Mesothelial cell of epicardium (in vitro differentiated cells): ENCODE measurements at regions not wholly inside any gene's neighbourhood (a gene's known extent, or its start where the extent isn't known, plus 50 kb on each side); places are given as distances from the start of the nearest gene placed in this dataset.
"Not testable (repeated sequence)": the region's sequence is repeated elsewhere in the genome, so short reads cannot be mapped to it uniquely, and the experiment has no call there.

Experiments
- DNase-seq, 2 experiments: peaks; one replicate each; pipeline ENCODE4 v3.0.0; 2021; ENCODE audit warnings: low spot score in 2 of 2; ENCODE audit not compliant: unreplicated experiment in 2 of 2
- H3K27ac Mint-ChIP-seq: 2 replicates; pipeline ENCODE4 v1.8.0; 2021; ENCODE audit warnings: mixed read lengths
- H3K27me3 Mint-ChIP-seq: 2 replicates; pipeline ENCODE4 v1.8.0; 2021; ENCODE audit warnings: low read depth, mixed read lengths
- H3K36me3 Mint-ChIP-seq: 2 replicates; pipeline ENCODE4 v1.8.0; 2021; ENCODE audit warnings: mixed read lengths
- H3K4me1 Mint-ChIP-seq: 2 replicates; pipeline ENCODE4 v1.8.0; 2021; ENCODE audit warnings: mixed read lengths
- H3K4me3 Mint-ChIP-seq: 2 replicates; pipeline ENCODE4 v1.8.0; 2021; ENCODE audit warnings: mild to moderate bottlenecking, moderate library complexity, mixed read lengths
- H3K9me3 Mint-ChIP-seq: 2 replicates; pipeline ENCODE4 v1.8.0; 2021; ENCODE audit warnings: mixed read lengths
- TF ChIP-seq, protein P1 (sequence below): fragments of 200-600 bp; sonication (generic); IDR thresholded peaks from one replicate; pipeline ENCODE4 v1.5.0; 2021; ENCODE audit warnings: antibody characterized with exemption; ENCODE audit not compliant: unreplicated experiment

DNA sequence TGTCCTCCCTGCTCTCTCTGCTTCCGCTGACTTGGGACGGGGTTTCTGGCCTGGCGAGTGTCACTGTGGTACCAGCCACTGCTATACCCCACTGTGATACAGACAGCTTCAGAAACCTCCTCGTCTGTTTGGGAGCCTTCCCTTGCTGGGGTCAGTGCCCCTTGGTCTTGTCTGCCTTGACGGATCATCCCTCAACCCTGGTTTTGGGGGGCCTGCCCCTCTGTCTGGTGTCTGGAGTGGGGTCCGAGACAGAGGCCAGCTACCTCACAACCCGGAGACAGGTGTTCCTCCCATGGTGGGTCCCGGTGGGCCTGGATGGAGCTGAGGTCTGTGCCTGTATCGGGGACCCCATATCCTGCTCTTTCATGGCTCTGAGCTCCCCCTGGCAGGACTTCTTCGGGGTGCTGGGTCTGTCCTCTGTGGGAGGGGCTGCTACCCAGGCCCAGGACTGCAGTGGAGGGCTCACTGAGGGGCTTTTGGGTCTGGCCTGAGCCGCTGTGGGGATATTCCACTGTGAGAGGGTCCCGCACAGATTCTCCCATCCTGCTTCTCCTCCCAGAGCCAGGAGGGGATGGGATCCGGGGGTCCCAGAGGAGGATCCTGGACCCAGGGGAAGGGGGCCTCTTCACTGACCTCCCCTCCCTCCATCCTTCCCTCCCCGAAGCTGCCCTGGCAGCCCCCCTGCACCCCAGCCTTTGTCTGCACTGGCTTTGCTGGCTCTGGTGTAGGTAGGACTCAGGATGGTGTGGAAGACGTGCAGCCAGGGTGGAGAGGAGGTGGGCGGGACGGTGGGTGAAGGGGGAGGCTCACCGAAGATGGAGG is 365.5 kb downstream of the TMEM121 start:
- peaks cover 3% of the 10 kb centered on the region for H3K36me3 Mint-ChIP-seq
- H3K27ac Mint-ChIP-seq = no peak overlapping the region
- H3K4me3 Mint-ChIP-seq = no peak overlapping the region
- no peaks in the 10 kb centered on the region for H3K4me1 Mint-ChIP-seq
- H3K27me3 Mint-ChIP-seq = no peaks in the 10 kb centered on the region
- peak; percentile 5 to 19 for DNase-seq
- TF ChIP-seq, protein P1, sequence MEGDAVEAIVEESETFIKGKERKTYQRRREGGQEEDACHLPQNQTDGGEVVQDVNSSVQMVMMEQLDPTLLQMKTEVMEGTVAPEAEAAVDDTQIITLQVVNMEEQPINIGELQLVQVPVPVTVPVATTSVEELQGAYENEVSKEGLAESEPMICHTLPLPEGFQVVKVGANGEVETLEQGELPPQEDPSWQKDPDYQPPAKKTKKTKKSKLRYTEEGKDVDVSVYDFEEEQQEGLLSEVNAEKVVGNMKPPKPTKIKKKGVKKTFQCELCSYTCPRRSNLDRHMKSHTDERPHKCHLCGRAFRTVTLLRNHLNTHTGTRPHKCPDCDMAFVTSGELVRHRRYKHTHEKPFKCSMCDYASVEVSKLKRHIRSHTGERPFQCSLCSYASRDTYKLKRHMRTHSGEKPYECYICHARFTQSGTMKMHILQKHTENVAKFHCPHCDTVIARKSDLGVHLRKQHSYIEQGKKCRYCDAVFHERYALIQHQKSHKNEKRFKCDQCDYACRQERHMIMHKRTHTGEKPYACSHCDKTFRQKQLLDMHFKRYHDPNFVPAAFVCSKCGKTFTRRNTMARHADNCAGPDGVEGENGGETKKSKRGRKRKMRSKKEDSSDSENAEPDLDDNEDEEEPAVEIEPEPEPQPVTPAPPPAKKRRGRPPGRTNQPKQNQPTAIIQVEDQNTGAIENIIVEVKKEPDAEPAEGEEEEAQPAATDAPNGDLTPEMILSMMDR = no peak
- H3K9me3 Mint-ChIP-seq = peaks cover 22% of the 10 kb centered on the region

DNA sequence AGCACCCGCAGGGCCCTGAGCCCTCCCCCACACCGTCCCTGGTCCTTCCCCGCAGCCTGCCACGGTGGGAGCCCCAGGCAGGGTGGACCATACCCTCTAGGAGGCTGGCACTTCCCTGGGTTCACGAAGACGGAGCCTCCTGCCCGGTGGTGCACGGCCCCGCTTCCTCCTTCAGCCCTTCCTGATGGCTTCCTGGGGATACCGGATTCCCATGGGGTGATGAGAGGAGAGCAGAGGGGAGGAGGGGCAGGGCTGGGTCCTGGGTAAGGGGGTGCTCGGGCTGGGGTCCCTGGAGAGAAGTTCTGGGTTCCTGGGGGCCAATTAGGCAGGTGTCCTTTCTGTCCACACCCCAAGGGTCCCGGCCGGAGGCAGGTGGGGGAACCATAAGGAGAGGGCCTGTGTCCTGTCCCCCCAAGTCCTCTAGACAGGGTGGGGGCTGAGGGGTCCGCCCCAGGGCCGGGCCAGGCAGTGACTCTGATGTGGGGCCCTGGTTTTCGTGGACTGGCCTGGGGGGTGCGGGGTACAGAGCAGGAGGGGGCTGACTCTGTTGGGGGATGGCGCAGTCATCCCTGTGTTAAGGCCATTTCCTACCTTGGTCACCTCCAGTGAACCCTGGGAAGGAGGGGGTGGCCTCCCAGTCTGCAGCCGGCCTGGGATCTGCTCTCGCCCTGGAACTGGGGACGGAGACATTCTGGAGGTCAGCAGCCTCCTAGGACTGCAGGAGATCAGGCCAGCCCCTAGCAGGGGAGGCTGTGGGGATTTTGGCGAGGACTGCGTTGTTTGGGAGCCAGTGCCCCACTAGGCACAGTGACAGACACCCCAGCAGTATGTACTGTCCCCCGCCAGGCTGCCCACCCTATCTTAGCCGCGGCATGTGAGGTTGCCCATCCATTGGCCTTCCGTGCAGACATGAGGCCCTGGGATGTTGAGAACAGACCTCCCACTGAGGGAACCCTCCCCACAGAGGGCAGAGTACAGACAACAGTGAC is 366.4 kb downstream of the TMEM121 start:
- H3K4me1 Mint-ChIP-seq, H3K4me3 Mint-ChIP-seq, H3K36me3 Mint-ChIP-seq, H3K27ac Mint-ChIP-seq, H3K27me3 Mint-ChIP-seq: not testable (repeated sequence)
- peaks cover 21% of the 10 kb centered on the region for H3K9me3 Mint-ChIP-seq
- DNase-seq = peak; percentile 14 to 22

DNA sequence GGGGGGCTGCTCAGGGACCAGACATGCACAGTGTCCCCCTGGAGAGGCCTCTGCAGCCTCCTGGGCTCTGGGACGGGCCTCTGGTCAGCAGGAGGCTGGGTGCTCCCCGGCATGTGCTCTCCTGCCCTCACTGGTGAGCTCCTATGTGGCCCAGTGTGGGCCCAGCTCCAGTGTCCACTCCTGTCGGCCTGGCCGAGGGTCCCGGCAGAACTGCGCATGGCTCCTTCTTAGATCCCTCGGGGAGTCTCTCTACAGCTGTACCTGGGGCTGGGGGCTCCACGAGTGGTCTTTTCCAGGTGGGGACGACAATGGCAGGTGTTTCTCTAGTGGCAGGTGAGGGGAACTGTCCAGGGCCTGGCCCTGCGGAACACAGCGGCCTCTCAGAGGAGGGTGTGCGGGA is 367.3 kb downstream of the TMEM121 start:
- not testable (repeated sequence) for H3K4me3 Mint-ChIP-seq, H3K27ac Mint-ChIP-seq, H3K36me3 Mint-ChIP-seq, H3K27me3 Mint-ChIP-seq, H3K4me1 Mint-ChIP-seq, DNase-seq
- H3K9me3 Mint-ChIP-seq = peaks cover 24% of the 10 kb centered on the region

DNA sequence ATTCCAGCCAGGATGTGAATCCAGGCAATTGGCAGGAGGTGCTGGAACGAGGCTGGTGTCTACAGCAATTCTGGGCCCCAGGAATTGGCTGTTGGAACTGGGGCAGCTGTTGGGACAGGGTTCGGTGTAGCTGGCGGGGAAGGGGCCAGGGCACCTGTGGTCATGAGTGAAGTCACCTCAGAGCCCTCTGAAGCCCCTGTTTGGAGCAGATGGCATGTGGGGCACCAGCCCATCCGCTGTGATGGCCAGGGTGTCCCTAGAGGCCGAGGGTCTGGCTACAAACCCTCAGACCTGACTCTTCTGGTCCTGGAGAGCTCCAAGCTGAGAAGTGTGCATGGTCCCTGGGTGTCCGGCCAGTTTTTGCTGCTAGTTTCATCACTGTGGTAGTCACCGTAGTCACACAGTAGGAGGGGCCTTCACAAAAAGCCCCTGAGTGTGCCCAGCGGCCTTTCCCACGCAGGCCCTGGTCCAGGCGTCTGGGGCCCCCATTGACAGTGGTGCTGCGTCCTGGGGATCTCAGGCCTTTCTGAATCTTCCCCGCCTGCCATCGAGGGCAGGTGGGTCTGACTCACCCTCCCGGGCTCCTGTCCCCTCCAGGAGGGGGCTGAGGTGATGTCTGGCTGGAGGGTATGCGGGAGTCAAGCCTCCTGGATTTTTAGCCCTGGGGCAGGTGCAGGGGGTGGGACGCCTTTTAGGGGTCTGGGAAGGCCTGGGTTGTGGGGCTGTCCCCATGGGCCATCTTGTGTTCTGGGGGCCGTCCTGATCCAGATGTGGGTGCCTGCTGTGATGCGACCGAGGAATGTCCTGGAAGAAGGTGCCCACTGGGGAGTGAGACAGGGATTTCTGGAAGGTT is 368.0 kb downstream of the TMEM121 start:
- no peaks in the 10 kb centered on the region for H3K4me1 Mint-ChIP-seq
- H3K36me3 Mint-ChIP-seq = no peaks in the 10 kb centered on the region
- DNase-seq = peak in 1 of 2 experiments; percentile 5
- TF ChIP-seq, protein P1 = no peak
- H3K9me3 Mint-ChIP-seq = peaks cover 20% of the 10 kb centered on the region
- H3K4me3 Mint-ChIP-seq = no peak overlapping the region
- H3K27ac Mint-ChIP-seq = no peak overlapping the region
- no peaks in the 10 kb centered on the region for H3K27me3 Mint-ChIP-seq

DNA sequence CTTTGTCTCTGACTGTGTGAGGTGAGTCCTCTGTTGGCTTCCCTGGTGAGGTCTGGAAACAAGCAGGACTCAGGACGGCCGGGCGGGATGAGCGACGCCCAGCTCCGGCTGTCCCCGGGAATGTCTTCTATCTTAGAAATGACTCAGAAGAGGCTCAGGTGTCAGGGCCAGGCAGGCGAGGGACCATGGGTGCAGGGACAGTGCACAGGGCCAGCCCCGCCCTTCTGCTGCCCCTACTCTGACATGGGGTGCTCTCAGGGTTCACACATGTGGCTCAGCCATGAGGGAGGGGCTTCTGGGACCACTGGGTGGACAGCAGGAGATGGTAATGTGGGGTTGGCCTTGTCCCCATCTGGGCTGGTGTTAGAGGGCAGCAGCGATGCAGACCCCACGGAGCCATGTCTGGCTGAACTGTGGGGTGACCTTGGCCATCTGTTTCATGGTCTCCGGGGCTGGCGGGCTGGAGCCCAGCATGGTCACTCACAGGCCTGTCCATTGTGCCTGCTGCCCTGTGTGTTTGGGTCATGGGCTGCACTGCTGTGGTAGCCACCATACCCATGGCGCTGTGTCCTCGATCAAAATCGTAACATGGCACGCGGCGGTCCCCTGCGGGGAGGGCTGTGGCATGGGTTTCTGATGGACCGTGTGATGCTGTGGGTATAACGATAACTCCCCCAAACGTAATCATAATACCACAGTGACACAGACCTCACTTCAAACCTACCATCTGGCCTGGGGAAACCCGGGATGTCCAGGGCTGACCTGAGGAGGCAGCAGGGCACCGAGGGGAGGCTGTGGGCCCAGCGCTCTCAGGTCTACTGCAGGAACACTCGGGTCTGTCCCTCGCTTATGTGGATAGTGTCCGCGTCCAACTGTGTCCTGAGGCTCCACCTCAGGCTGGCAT is 368.8 kb downstream of the TMEM121 start:
- H3K4me1 Mint-ChIP-seq = no peaks in the 10 kb centered on the region
- H3K27ac Mint-ChIP-seq = no peak overlapping the region
- H3K4me3 Mint-ChIP-seq = no peak overlapping the region
- H3K9me3 Mint-ChIP-seq = peaks cover 18% of the 10 kb centered on the region
- H3K27me3 Mint-ChIP-seq = no peaks in the 10 kb centered on the region
- no peak for DNase-seq
- TF ChIP-seq, protein P1 = no peak
- no peaks in the 10 kb centered on the region for H3K36me3 Mint-ChIP-seq

DNA sequence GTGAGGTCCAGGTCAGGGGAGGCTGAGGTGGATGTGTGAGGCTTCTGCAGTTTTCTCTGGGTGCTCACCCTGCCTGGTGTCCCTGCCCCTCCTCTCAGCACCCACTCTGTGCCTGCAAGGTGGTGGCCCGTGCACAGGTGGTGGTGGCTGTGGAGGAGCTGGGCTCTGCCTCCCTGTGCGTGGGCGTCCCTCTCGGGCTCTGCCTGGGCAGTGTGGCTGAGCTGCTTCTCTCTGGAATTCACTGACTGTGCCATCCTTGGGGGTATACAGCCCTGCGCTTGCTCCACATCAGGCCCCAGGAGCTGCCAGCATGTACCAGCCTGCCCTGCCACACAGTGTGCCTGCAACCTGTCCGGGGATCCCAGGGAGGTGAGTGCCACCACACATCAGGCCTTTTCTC is 369.8 kb downstream of the TMEM121 start:
- H3K27ac Mint-ChIP-seq, DNase-seq, H3K36me3 Mint-ChIP-seq, H3K4me1 Mint-ChIP-seq, H3K27me3 Mint-ChIP-seq, H3K4me3 Mint-ChIP-seq: not testable (repeated sequence)
- peaks cover 18% of the 10 kb centered on the region for H3K9me3 Mint-ChIP-seq

DNA sequence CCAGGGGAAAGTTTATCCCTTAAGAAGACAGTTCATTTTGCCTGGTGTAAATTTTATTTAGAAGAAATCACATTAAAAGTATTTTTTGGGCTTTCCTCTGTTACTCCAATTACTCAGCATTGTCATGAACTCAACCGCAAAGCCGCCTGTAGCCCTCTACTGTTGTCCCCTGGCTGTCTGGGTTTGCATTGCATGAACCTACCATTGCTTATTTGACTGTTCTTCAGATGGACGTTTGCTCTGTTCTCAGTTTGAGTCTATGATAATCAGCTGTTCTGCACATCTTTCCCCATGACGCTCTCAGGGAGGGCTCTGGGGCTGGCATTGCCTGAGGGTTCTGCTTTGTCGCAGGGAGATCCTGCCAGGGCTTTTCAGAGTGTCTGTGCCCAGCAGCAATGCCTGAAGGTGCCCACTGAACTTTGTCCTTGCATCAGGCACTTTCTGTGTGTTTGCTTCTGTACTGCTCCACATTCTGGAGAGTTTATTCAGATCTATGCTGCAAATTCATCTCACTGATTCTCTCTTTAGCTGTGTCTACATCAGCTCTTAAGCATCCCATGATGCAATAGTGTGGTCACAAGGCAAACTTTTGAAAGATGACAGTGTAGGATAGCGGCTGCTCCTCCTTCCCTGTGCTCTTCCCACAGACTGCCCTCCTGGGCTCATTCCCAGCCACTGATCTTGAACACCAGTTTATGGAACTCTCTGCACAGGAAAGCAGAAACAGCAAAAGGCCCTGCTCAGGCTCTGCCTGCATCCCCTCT is 370.8 kb downstream of the TMEM121 start:
- not testable (repeated sequence) for H3K27ac Mint-ChIP-seq, H3K36me3 Mint-ChIP-seq, DNase-seq, H3K4me1 Mint-ChIP-seq, H3K4me3 Mint-ChIP-seq, H3K27me3 Mint-ChIP-seq
- H3K9me3 Mint-ChIP-seq = peaks cover 18% of the 10 kb centered on the region
